HFFc6 (cell line): ENCODE measurements at regions not wholly inside any gene's neighbourhood (a gene's known extent, or its start where the extent isn't known, plus 50 kb on each side); places are given as distances from the start of the nearest gene placed in this dataset.
"Not testable (repeated sequence)": the region's sequence is repeated elsewhere in the genome, so short reads cannot be mapped to it uniquely, and the experiment has no call there.

Source experiments
- DNase-seq: peaks from one replicate; pipeline ENCODE4 v3.0.0-alpha.2; 2018
- H3K27ac Mint-ChIP-seq: 2 replicates; pipeline ENCODE4 v1.8.0; 2020; ENCODE audit warnings: mild to moderate bottlenecking, mixed read lengths
- H3K27me3 Mint-ChIP-seq: 2 replicates; pipeline ENCODE4 v1.8.0; 2021; ENCODE audit warnings: mild to moderate bottlenecking, moderate library complexity, mixed read lengths; ENCODE audit not compliant: insufficient read depth
- H3K36me3 Mint-ChIP-seq: 2 replicates; pipeline ENCODE4 v1.8.0; 2021; ENCODE audit warnings: low read depth, mixed read lengths
- H3K4me1 Mint-ChIP-seq: 2 replicates; pipeline ENCODE4 v1.8.0; 2020; ENCODE audit warnings: low read depth, mixed read lengths
- H3K4me3 Mint-ChIP-seq: 2 replicates; pipeline ENCODE4 v1.8.0; 2020; ENCODE audit warnings: mild to moderate bottlenecking, moderate library complexity, mixed read lengths
- H3K9me3 Mint-ChIP-seq: 2 replicates; pipeline ENCODE4 v1.8.0; 2020; ENCODE audit warnings: mild to moderate bottlenecking, mixed read lengths
- CTCF ChIP-seq: fragments of 200-600 bp; sonication (generic); IDR thresholded peaks from 2 replicates; pipeline ENCODE4 v1.5.0; 2021; ENCODE audit warnings: antibody characterized with exemption, mild to moderate bottlenecking

- TF ChIP-seq CTCF, result no peak
- Mint-ChIP-seq H3K27ac (peak overlapping the region; percentile 85), H3K36me3 (no peaks in the 10 kb centered on the region), H3K9me3 (no peaks in the 10 kb centered on the region), H3K27me3 (no peaks in the 10 kb centered on the region), H3K4me1 (peaks cover 37% of the 10 kb centered on the region), H3K4me3 (peak overlapping the region; percentile 60)
- DNase-seq, result peak; percentile 19
Measured at GRCh38 chr20:53763707-53764414, 170.2 kb upstream of the ZNF217 start.

DNA sequence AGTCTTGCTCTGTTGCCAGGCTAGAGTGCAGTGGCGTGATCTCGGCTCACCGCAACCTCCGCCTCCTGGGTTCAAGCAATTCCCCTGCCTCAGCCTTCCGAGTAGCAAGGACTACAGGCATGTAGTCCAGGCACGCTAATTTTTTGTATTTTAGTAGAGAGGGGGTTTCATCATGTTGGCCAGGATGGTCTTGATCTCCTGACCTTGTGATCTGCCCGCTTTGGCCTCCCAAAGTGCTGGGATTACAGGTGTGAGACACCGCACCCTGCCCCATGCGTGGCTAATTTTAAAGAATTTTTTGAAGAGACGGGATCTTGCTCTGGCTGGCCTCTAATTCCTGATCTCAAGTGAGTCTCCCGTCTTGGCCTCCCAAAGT is 168.8 kb upstream of the ZNF217 start:
- not testable (repeated sequence) for H3K27ac Mint-ChIP-seq, H3K27me3 Mint-ChIP-seq

DNA sequence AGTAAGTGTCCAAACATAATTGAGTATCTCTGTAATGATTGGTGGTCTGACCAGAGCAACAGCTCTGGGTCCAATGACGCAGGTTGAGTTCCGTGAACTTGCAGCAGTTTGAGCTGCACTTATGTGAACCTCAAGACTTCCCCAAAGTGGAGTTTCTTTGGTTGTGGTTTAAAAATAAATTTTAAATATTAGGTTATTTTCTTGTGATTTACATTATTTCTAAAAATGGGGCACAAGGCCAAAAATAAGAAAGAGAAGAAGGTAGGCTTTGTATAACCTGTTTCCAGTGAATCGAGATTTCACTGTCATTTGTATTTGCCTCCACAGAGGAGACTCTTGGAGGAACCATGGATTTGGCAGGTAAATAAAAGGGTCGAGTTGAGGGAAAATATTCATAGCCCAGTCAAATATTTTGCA is 166.4 kb upstream of the ZNF217 start:
- Mint-ChIP-seq H3K27ac (no peak overlapping the region), H3K27me3 (no peaks in the 10 kb centered on the region), H3K4me3 (no peak overlapping the region), H3K4me1 (peaks cover 17% of the 10 kb centered on the region), H3K9me3 (no peaks in the 10 kb centered on the region), H3K36me3 (no peaks in the 10 kb centered on the region)
- TF ChIP-seq CTCF, result no peak
- DNase-seq, result no peak

More for the DNA sequence above, 168.8 kb upstream of the ZNF217 start:
- not testable (repeated sequence) for H3K9me3 Mint-ChIP-seq, H3K4me3 Mint-ChIP-seq, DNase-seq, H3K36me3 Mint-ChIP-seq
- peaks cover 22% of the 10 kb centered on the region for H3K4me1 Mint-ChIP-seq

GRCh38 chr20:53757472-53757913 is 163.9 kb upstream of the ZNF217 start:
- Mint-ChIP-seq H3K9me3 (no peaks in the 10 kb centered on the region), H3K27me3 (no peaks in the 10 kb centered on the region), H3K4me1 (peaks cover 24% of the 10 kb centered on the region), H3K4me3 (no peak overlapping the region), H3K36me3 (no peaks in the 10 kb centered on the region), H3K27ac (no peak overlapping the region)
- no peak for TF ChIP-seq CTCF
- DNase-seq, result no peak

- DNase-seq, result no peak
- no peaks in the 10 kb centered on the region for H3K27me3 Mint-ChIP-seq
- H3K27ac Mint-ChIP-seq, result no peak overlapping the region
- no peak for TF ChIP-seq CTCF
- H3K36me3 Mint-ChIP-seq, result no peaks in the 10 kb centered on the region
- H3K4me3 Mint-ChIP-seq, result no peak overlapping the region
- H3K9me3 Mint-ChIP-seq, result no peaks in the 10 kb centered on the region
- H3K4me1 Mint-ChIP-seq, result peaks cover 40% of the 10 kb centered on the region
Measured at GRCh38 chr20:53755733-53756531, 162.3 kb upstream of the ZNF217 start.

DNA sequence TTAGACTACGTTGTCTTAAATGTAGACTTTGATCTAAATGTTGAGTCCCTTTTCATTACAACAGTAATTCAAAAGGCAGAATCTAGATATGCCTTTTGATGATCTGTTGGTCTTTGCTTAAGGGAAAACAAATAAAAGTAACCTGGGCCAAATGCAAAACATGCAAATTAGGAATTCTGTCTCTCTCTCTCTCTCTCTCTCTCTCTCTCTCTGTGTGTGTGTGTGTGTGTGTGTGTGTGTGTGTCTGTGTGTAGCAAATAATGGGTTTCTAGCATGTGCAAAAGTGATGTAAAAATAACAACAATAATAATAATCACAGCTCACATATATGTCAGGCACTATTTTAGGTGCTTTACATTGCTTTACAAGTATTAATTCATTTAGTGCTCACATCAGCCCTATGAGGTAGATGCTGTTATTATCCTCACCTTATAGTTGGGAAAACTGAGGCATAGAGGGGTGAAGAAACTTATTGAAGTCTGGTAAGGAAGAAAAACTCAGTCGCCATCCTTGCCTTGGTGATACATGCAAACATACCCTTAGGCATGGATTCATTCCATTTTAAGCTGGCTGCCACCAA is 160.3 kb upstream of the ZNF217 start:
- Mint-ChIP-seq H3K27ac (peak overlapping the region; percentile 98; the same call in 1 of the 2 replicates), H3K4me3 (no peak overlapping the region), H3K36me3 (no peaks in the 10 kb centered on the region), H3K9me3 (no peaks in the 10 kb centered on the region), H3K27me3 (no peaks in the 10 kb centered on the region), H3K4me1 (peaks cover 55% of the 10 kb centered on the region)
- no peak for TF ChIP-seq CTCF
- no peak for DNase-seq
